ENCODE measurements at regions not wholly inside any gene's neighbourhood (a gene's known extent, or its start where the extent isn't known, plus 50 kb on each side); places are given as distances from the start of the nearest gene placed in this dataset.

DNA sequence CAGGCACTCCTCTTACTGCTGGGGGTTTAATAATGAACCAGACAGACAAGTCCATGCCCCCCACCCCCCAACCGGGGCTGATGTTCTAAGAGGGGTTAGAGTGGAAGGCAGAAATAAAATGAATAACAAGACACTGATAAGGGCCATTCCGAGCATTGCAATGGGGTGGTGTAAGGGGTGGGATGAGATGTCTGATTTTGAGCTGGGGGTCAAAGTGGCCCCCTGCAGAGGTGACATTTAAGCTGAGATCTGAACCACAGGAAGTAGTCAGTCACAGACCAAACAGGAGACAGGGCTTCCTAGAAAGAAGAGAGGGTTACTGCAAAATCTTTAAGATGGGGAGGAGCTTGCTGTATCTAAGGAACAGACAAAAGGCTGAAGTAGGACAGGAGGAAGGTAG, 180.6 kb upstream of the SH3BP4 start:
- ATAC-seq, result no peak

DNA sequence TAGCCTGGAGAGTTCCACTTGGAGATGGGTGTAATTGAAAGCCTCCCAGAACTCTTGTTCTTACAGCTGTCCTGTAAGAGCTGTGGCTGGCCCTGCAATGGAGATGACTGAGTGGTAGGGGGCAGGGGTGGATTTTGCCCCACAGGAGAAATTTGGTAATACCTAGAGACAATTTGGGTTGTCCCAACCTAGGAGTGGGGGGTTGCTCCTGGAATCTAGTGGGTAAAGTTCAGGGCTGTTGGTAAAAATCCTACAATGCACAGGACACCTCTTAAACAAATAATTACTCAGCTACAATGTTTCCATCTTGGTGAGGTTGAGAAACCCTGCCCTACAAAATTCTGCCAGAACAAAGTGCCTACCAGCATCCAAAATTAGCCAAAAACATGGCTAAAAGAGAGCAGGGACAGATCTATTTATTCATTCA, 181.1 kb upstream of the SH3BP4 start:
- ATAC-seq (peak; percentile 86), DNase-seq (ENCODE audit: low spot score) (peak; percentile 88)

More for the DNA sequence above, 180.6 kb upstream of the SH3BP4 start:
- no peak for DNase-seq (ENCODE audit: low spot score)

DNA sequence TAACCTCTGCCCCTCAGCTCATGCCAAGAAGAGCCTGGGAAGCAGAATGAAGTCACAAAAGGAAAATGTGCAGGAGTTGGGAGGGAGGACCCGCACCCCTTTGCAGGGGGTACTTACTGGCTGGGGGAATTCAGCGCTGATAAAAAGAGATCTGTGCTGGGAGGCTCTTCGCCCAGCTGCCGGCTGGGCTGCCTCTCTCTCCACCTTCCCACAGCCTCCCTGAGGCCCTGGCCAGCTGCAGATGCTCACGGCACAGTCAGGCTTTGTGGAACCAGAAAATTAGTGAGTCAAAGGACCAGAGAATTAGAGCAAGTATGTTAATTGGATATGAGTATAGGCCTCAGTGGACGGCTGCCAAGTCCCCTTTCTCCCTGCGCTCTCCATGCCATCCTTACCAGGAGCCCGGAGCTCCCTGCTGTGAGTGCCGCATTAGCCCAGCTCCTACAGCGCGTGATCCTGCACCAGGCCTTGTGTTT, 181.7 kb upstream of the SH3BP4 start:
- ATAC-seq, result peak; percentile 43

DNA sequence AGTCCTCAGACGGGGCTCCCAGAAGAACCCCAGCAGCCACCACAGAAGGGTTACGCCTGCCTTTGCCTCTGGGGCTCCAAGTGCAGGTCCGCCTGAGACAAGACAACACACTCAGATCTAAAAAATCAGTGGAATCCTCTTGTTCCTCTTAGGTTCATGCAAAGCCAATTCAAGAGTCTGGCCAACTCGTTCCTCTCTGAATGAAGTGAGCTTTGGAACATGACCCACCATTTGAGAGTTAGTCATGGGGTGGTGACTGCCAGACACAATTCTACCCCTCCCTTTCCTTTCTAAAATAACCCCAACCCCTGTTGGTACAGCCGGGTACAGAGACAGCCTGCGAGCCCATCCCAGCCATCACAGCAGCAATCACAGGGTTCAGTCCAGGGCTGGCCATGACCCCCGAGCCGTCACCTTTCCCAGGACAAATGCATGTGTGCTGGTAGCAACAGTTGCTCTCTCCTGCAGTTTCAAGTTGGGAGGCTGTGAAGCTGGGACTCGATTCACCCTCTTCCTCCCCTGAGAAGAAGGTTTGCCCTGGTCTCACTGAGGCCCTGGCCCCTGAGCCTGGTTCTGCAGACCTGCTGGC, 183.1 kb upstream of the SH3BP4 start:
- DNase-seq (ENCODE audit: low spot score) (peak; percentile 50), ATAC-seq (peak; percentile 30)

More for the DNA sequence above, 181.7 kb upstream of the SH3BP4 start:
- peak; percentile 51 for DNase-seq (ENCODE audit: low spot score)

DNA sequence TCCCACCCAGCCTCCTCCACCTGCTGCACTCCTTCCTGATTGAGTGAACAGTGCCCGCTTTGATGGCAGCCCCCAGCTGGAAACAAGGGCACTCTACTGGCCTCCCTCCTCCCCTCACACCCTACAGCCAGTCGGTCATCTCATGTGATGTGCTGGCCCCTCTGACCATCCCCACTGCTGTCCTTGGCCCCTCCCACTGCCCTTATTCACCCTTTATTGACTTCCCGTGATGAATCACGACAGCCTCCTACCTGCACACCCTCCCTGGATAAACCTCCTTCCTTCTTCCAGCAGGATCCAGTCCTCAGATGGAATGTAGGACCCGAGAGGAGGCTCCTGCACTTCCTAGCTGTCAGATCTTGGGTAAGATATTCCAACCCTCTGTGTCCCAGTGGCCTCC, 186.5 kb upstream of the SH3BP4 start:
- ATAC-seq (no peak), DNase-seq (ENCODE audit: low spot score) (no peak)

DNA sequence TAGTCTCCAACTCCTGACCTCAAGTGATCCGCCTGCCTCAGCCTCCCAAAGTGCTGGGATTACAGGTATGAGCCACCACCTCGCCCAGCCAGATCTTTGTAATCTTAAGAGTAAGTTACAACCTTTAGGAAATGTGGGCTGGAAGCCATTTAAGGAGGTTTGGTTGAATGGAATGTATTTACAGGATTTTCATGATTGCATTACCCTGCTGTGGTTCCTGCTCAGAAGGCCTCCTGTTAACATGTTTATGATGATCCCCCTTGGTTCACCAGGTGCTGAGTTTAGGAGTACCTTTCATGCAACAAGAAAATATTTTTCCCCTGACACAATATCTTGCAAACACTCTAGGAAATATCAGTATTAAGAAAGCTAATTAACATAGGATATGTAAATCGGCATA, 187.4 kb upstream of the SH3BP4 start:
- DNase-seq (ENCODE audit: low spot score), result no peak
- no peak for ATAC-seq

DNA sequence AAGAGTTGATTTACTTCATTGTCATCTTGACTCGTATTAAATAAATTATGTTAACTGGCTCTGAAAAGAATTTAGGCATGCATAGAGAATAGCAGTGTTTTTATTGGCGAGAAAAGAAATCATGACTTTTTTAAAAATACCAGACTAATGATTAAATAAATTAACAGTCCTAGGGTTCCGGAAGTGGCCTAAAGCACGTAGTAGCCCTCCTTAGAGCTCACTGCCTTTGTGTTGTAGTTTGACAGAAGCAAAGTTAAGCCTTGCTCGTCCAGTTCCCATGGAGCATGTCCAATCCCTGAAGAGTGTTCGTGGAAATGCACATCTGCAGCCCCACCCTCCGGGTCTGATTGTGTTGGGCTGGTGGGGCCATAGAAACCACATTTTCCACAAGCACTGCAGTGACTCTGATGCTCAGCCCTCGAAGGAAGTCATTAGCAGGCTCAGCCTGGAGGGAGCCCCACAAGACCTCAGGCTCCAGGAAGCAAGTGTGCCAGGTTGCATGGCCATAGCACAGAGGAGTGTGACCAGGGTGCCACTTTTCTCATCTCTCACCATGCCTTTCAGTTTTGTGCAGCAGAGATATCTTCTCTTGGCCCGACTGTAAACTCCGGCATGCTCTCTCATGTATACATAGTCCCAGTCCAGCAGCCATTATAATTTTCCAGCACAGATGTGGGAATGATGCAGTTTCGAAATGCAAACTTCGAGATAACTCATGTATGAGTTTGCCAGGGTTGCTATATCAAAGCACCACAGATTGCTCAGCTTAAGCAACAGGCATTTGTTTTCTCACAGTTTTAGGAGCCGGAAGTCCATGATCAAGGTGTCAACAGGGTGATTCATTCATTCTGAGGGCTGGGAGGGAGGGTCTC, 188.6 kb upstream of the SH3BP4 start:
- no peak for ATAC-seq

DNA sequence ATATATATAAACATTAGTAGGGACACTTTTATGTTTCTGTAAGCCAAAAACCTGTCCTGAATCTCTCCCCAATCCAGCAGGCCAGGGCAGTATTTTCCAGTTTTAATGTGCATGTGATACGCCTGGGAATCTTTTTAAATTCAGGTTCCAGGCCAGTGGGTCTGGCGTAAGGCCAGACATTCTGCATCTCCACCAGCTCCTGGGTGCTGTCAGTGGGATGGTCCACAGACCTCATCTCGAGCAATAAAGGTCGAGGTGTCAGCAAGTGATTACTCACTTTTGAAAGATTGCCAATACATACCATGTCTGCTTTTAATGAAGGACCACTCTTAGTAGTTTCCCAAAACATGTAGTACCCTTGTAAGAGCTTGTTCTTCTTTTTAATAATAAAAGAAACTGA, 189.9 kb upstream of the SH3BP4 start:
- ATAC-seq, result no peak
- DNase-seq (ENCODE audit: low spot score), result no peak

More for the DNA sequence above, 188.6 kb upstream of the SH3BP4 start:
- no peak for DNase-seq (ENCODE audit: low spot score)

DNA sequence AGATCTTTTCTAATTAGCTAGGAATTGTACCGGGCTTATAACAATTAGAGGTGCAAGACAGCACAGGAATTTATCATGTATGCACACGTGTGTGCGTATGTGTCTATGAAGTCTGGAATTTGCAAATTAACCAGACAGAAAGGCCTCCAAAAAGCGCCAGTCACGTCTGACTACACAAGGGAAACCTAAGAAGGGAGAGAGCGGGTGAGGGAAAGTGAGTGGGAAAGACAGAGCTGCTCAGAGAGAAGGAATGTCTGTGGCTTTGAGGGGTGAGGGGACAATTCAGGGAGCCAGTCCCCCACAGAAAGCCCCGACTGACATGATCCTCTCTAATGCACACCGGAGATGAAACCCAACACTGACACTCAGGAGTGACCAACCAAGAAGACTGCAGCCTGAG, 197.7 kb upstream of the SH3BP4 start:
- ATAC-seq (no peak), DNase-seq (ENCODE audit: low spot score) (no peak)

DNA sequence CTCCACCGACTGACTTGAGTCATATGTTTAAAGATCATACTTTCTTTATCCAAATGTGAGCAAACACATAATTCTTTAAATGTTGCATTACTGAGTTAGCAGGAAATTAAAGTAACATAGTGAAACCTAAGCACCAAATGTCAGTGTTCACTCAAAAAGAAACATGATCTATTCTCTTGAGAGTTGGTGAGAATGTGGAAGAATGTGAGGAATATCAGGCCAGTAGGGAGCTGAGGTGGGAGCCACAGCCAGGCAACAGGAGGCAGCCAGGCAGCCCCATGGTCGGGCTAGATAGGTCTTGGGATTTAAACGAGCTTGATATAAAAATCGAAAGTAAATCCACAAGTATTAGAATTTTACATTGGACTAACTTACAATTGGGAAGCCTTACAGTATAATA, 198.1 kb upstream of the SH3BP4 start:
- DNase-seq (ENCODE audit: low spot score) (no peak), ATAC-seq (no peak)

DNA sequence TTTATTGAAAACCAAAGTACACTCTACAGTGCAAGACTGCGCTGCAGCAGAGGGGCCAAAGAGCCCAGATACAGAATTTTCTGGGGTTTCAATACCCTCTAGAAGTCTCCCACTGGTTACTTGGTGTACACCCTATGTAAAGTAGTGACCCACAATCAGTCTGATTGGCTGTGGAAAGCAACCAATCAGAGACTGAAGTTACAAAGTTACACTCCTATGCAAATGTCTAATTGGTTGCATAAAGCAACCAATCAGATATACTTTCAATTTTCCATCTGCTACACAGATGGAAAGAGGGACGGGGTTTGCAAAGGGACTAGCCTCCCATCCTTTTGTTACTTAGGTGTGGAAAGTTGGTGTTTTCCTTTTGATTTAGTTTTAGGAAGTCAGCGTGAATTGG, 198.9 kb upstream of the SH3BP4 start:
- ATAC-seq, result no peak
- no peak for DNase-seq (ENCODE audit: low spot score)

DNA sequence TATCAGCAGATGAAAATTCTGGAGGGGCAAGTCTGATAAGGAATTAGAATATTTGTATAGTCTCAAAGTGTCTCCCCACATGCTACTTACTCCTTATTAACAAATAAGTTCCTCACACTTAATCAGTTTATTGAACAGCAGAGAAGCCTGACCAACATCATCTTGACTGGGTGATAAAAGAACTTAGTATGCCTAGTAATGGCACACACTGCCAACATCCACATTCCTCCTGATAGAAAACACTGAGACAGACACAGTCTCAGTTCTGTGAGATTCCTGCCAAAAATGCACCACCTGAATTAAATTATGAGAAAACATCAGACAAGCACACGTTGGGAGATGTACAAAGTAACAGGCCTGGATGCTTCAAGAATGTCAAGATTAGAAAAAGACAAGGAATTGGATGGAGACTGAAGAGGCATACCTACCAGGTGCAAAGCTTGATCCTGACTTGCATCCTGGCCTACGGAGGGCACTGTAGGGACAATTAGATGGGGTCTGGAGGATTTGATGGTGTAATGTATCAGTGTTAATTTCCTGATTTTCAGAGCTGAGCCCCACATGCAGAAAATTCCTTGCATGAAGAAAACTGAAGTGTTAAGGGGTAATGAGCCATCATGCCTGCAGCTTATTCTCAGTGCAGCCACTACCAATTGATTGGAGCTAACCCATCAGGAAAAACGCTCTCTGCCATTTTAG, 200.4 kb upstream of the SH3BP4 start:
- DNase-seq (ENCODE audit: low spot score) (no peak), ATAC-seq (peak; percentile 43)

DNA sequence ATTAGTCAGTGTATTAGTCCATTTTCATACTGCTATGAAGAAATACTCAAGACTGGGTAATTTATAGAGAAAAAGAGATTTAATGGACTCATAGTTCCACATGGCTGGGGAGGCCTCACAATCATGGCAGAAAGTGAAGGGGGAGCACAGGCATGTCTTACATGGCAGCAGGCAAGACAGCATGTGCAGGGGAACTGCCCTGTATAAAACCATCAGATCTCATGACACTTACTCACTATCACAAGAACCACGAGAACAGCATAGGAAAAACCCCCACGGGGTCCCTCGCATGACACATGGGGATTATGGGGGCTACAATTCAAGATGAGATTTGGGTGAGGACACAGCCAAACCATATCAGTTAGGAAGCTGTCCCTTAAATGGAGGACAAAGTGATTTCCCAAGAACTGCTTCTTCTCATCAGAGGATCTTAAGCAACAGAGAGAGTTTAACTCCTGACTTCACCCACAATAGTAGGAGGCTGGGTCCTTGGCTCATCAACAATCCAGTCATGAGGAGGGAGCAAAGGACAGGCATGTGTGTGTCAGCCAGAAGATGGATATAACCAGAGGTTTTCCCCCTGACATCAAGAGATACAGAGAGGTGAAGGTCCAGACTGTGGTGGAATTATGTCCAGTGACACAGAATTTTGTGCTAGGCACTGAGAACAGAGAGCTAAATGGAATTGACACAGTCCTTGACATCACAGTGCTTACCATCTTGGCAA, 203.8 kb upstream of the SH3BP4 start:
- ATAC-seq (no peak), DNase-seq (ENCODE audit: low spot score) (no peak)

DNA sequence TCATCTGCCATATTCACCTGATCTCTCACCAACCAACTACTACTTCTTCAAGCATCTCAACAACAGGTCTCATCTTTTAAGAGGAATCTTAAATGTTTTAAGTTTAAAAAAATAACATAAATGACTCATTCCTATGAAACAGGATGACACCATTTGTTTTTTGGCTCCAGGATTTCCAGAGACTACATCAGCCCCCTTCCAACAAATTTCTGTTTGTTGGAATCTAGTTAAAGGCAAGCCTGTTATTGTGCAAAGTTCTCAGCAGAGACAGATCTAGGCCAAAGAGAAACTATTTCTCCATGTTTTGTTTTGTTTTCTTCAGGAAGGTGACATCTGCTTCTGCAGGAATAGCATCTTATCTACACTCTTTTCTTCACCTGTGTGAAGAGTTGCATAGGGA, 204.8 kb upstream of the SH3BP4 start:
- ATAC-seq (no peak), DNase-seq (ENCODE audit: low spot score) (no peak)

DNA sequence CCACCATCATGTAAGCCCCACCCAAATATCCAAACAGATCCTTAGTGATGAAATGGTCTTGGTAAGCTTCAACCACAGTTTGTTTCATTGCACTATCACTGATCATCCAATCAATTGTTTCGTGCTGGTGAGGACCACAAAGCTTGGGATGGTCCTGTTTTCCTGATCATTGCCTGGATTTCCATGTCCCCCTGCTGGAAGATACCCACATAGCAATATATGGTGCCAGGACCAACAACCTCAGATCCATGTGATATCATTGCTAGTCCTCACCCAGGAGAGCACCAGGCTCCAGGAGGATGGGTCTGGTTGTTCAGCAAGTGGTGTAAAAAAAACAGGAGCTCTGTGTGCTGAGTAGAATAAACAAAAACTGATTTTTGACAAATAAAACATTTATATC, 206.5 kb upstream of the SH3BP4 start:
- DNase-seq (ENCODE audit: low spot score), result no peak
- no peak for ATAC-seq

DNA sequence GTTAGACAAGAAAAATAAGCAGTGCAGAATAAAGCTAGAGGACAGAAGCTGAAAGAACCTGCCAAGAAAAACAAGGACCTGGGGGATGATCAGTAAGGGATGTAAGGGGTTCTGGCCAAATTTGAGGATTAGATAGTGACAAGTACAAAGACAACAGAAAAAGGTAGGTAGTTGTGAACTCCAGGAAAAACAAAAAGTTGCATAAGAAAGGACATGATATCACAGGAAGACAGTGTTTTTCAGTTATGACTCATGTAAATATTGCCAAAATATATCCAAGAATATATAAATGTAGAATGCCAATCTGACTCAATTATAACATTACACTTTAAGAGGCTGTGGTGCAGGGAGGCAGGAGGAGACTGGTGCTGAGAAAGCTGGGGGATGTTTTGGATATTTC, 209.8 kb upstream of the SH3BP4 start:
- no peak for ATAC-seq
- no peak for DNase-seq (ENCODE audit: low spot score)

DNA sequence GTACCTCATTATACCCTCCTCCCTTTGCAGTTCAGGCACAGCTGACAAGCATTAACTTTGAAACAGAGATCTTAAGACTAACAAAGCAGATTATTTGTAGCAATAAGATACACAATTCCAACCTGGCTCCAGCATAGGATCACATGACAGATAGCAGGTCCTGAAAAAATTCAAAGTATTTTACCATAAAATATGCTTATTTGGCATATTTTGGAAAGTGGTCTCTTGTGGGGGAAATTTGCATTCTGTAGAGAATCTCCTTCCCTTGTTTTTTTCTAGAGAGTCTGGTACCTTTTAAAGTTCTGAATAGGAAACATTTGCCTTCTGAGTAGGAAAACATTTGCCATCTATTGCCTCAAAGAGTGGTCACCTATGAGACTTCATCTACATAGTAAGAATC, 212.8 kb upstream of the SH3BP4 start:
- DNase-seq (ENCODE audit: low spot score), result no peak
- no peak for ATAC-seq

DNA sequence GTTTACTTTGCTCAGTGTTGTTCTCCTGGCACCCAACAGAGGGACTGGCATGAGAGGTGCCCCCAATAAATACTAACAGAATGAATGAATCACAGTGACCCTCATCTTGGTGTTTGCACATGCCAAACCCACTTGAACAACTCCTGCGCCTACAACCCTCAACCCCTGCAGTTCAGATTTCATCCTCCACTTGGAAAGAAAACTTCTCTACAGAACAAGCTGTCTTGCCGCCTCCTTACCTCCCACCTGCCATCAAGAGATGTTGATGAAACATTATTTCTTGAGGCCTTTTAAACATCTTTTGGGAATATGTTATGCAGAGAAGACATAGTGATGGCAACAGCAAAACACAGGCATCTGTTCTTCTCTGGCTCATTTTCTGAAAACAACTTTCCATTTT, 216.0 kb upstream of the SH3BP4 start:
- DNase-seq (ENCODE audit: low spot score) (no peak), ATAC-seq (no peak)

DNA sequence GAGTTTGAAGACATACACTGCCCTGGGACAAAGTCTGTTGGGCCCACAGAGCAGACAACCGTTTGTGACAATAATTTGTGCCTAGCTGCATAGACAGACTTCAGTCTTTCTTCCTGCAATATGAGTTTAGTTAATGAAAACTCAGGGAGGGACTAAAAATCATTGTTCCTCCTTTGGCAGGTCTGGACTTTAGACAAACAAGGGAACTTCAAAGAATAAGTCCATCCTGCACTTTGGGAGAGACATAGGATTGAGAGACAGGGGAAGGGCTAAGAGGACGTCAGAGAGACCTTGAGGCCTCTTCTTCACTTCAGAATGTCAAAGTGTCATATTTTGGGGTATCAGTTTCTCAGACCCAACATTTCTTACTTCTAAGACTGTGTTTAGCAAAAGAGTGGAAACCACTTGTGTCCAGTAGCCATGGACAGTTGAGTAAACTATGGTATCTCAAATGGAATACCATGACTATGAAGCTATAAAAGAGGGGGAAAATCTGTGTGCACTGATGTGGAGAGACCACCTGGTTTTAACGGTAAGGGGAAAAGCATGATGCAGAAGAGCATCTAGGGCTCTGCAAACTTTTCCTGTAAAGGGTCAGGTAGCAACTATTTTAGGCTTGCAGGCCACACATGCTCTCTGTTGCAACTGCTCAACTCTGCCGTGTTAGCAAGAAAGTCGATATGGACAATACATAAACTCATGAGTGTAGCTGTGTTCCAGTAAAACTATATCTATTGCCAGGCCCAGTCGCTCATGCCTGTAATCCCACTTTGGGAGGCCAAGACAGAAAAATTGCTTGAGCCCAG, 217.8 kb upstream of the SH3BP4 start:
- DNase-seq (ENCODE audit: low spot score) (no peak), ATAC-seq (no peak)

DNA sequence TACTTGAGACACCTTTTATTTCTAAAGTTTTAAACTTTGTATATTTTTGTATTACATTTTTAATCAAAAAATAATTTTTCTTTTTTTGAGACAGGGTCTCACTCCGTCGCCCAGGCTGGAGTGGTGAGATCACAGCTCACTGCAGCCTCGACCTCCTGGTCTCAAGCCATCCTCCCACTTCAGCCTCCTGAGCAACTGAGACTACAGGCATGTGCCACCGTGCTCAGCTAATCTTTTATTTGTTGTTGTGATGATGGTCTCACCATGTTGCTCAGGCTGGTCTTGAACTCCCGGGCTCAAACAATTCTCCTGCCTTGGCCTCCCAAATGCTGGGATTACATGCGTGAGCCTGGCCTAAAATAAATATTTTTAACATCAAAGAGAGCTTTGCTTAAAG, 218.7 kb upstream of the SH3BP4 start:
- DNase-seq (ENCODE audit: low spot score) (no peak), ATAC-seq (no peak)

All from left lobe of liver (tissue), 2 donors.